Activated T-cell treated with anti-CD3 and anti-CD28 coated beads, Interleukin-2, amount 50 U/mL, for 48 hours (primary cell): ENCODE measurements at regions not wholly inside any gene's neighbourhood (a gene's known extent, or its start where the extent isn't known, plus 50 kb on each side); places are given as distances from the start of the nearest gene placed in this dataset.

Experiments
- DNase-seq, 2 experiments: peaks; one replicate each; pipeline ENCODE4 v3.0.0-alpha.2; 2020

DNA sequence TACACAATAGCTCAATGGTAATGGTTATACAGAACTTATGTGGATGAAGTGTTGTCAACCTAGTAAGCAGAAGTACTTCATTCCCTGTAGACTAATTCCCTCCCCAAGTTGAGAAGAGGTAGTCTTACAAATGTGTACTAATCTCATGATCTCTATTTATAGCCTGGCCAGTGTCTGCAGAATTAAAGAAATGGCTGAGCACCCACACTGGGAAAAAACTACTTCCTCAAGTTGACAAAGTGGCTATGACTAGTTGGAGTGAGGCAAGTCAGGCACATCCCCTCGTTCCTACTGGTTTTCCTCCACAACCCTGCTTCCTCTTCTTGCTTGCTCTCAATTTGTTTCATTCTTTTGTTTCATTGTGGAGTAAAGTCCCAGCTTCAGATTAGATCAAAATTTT is 566.7 kb upstream of the ZNF717 start:
- no peak for DNase-seq

DNA sequence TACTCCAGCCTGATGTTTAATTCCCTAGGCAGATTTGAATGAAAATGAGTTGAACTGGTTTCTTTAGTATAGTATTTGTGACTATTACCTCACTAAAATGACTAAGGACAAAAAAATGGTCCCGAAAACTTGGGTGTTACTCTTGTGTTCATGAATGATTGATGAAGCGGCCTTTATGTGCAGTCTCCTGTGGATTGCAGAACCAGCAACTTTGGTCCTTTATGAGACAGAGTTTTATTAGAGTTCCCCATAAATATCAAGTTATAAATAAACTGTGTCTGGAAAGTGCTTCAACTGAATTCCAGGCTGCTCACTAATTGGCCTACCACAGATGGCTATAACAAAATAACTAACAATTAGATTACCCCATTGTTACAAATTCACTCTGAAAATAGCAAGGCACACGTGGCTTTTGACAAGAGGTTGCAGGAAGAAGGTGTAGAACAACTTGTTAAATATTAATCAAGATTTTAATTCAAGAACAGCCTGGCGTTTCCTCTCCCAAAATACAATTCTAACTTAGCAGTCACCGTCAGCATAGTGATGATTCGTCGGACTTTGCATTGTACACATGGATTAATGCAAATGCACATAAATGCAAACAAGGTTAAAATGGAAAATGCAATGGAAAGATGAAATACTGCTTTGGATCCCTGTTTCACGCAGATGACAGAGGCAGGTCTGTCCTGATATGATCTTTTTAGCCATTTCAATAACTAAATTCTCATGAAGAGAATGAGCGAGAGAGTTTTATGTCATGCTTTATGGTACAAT is 567.3 kb upstream of the ZNF717 start:
- DNase-seq, result no peak

DNA sequence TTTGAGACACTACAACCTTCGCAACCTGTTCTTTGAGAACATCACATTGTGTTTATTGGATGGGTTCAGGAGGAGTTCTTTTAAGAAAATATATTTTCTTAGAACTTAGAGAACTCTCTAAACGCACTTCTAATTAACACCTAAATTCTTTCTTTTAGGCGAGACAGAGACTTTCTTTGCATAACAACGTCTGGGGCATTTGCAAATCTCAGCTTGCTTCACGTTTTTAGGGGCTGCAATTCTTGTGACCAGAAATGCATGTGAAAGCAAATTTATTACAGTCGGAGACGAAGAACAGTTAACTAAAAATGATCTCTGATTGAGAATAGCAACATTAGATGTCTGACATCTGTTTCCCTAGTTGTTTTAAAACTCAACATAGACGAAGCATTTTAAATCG is 568.3 kb upstream of the ZNF717 start:
- no peak for DNase-seq

DNA sequence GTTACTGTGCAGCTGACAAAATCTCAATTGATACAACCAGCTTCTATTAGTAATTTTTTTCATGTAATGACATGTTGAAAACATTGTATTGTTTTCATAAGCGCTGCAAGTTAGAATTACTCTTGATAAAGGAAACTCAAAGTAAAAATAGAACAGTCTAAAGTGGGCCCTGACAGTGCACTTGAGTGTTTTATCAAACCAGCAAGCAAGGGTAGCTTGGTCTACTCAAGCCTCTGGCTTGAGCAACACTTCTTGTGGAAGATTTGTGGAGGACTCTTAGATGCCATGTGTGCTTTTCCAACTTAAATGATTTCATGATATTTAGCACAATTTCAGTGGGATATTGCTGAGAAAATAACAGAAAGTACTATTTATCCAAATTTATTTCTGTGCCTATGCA is 575.7 kb upstream of the ZNF717 start:
- no peak for DNase-seq

DNA sequence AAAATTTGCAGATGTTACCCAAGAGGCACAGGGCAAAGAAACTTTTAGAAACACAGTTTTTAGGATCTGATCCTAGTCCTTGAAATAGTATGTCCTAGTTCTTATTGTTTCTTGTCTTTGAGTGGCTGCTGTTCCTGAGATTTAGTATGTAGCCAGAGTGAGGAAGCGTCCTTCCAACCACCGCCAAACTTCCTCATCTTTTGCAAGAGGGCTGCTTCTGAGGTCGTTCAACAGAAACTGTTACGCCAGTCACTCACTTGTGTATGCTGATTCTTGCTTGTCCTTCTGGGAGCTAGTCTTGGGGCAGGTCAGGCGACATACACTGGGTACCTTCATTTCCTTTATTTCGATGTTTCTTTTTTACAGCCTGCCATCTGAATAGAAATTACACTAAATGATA is 577.3 kb upstream of the ZNF717 start:
- no peak for DNase-seq

DNA sequence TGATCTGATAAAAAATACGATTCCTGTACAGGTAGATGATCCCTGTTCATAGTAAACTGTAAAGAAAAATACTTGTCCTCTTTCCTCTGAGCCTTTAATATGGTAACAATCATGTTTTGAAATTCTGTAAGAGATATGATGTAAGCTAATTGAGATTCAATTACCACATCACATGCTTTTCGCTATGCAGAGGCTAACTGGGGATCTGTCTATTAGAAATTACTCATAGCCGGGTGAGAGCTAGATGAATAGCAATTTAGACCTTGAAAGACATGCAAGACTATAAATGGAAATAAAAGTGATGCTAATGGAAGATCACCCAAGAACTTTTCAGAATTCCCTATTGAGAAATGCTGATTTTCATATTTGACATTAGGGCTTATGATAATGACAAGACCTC is 579.9 kb upstream of the ZNF717 start:
- DNase-seq, result no peak

DNA sequence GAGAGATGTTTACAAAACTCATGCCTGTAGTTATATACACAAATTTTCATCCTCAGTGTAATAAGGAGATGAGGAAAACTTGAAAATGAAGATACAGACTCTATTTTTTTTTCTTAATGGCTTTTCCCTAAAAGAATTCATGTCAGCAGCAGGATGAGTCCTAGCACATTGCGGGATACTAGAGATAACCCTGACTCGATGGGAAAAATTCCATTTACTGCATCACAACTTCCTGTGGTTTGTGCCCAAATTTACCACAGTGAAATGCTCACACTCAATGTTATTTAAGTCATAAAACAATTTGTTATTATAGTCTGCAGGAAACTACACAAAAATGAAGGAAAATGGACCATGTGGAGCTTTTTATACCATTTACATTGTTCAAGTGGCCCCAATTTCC is 581.9 kb upstream of the ZNF717 start:
- no peak for DNase-seq

DNA sequence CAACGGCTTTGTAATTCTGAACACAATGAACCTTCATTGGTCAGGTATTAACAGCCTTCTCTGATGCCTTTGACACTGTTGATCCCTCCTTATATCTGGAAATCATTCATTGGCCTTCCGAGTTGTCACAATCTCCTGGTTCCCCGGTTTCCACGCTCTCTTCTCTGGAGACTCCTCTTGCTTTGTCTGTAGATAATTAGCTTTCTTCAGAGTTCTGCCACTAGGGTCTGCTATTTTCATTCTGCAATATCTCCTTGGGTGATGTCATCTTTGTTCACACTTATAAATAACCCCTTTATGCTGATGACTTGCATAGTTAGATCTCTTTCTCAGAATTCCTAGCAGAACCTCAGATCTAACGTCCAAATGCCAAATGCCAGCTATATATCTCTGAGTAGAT is 583.8 kb upstream of the ZNF717 start:
- DNase-seq, result no peak

DNA sequence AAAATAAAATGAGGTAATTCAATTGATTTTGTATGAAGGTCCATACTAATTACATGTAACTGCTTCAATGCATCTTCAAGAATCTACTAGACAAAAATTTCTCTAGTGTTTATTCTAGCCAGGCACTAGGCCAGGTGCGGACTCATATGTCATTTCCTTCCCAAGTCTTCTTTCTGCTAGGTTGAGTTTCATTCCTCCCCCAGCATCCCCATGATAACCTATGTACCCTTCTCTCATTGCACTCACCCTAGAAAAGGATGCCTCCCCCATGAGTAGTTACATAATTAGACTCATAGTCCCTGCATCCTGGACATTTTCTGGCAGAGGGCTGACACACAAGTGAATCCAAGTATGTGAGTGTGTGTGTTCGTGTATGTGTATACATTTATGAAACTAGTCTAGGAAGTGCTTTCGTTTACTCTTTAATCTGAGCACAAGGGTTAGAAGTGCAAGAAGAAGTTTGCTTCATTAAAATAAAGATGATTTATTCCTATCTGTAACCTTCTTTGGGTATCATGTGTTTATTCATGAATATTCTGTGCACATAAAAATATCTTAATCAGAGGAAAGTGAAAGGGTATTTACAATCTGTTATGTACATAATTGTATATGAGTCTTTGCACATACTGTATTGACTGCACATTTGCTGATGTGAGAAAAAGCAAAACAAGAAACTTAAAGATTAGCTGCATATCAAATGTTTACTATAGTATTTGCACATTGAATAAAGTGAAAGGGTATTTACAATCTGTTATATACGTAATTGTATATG is 585.6 kb upstream of the ZNF717 start:
- DNase-seq, result no peak

DNA sequence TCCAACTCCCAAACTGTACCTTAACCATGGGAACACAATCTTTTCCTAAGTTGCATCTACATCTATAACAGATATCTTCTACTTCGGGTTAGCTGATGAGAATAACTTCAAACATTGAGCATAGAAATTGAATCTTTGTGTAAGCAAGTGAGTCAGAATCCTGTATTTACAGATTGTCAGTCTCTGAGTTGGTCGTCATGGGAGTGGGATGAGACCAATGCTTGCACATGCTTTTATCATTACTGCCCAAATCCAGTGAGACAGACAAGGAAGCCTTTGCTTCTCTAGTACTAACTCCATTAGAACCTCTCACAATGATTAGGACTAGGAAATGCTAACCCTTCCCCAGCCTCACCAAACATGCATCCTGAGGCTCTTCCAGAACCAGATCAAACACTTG is 587.1 kb upstream of the ZNF717 start:
- DNase-seq, result no peak

DNA sequence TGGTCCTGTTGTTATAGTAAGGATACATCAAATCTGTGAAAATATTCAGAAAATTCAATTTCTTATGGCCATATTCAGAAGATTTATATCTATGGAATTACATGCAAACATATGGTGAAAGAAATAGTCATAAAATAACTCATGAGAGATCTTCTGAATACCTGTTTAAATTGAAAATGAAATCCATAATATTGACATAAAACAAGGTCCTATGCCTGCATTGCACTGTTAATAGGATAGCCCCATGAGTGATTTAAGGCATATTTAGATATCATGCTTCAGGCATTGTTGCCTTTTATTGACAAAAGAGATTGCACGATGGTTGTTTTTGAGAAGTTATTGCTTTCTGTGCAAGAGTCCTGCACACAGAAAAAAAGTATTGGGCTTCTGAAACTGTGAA is 591.7 kb upstream of the ZNF717 start:
- no peak for DNase-seq

DNA sequence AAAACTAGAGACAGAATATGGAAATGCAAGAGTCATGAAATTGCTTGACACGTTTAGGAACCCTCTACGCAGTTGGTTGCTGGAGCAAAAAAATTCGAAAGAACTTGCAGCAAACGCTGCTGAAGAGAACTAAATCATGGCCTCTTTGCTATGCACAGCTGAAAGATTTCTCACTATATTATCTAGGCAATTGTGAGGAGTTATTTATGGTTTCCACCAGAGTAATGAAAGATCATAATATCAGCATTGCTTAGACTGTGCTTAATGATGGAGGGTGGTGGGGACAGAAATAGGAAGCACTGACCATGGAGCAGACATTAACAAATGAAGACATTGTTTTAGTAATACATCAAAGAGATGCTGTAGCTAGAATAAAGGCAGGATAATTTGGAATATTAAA is 593.4 kb upstream of the ZNF717 start:
- no peak for DNase-seq

DNA sequence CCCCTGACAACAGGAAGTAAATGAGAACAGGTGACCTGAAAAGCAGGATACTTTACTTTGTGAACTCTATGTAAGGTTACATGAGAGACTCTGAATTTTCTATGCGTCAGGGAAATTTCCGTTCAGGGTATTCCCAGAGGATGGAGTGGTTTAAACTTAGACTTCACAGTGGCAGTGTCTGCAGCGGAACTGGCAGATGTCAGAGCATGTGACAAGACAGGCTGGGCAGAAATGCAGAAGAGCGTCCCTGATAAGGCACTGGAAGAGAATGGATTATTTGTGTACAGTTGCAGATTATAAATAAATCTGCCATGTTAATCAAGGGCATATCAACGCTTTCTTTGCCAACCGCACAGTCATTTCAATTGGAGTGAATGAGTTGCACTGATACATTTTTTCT is 598.4 kb upstream of the ZNF717 start:
- DNase-seq, result no peak

DNA sequence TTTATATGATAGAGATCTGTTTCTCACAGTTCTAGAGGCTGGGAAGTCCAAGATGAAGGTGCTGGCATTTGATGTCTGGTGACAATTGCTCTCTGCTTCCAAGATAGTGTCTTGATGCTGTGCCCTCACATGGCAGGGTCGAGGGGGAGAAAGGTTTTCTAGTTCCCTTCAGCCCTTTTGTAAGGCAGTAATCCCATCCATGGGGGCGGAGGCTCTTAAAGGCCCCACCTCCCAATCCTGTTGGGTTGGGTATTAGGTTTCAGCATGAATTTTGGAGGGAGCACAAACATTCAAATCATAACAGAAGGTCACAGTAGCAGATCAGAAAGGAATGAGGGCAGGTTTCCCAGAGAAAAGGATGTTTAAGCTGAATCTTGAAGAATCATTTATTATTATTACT is 601.7 kb upstream of the ZNF717 start:
- DNase-seq, result no peak

DNA sequence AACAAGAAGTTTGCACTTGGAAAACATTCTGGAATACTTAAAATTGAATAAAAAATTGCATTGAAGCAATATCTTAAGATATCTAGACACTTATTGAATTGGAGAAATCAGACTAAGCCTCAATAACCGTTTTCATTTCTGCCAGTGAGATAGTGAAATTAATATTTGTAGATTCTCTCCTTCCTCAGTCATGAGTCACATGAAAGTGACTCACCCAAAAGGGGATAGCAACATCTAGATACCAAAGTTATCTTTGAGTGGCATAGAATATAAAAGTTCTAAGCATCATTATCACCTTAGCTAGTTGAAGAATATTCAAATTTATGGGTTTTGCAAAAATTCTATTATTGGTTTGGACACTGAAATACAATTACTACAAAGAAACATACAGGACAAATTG is 614.8 kb upstream of the ZNF717 start:
- no peak for DNase-seq

DNA sequence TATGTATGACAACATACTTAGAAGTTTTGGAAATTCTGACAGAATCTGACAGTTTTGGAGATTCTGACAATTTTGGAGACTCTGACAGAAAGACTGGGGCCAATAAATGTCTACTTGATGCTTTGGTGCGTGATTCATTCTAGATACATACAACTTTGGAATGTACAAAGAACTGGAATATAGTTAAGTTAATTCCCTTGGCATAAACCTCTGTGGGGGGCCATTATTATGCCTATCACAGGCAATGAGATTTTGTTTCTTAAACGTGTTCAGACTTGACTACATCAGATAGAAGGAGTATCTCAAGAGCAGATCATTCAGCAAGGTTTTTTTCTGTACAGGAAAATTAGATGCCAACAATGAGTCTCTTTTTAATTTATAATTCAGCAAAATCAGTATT is 617.6 kb upstream of the ZNF717 start:
- DNase-seq, result no peak

DNA sequence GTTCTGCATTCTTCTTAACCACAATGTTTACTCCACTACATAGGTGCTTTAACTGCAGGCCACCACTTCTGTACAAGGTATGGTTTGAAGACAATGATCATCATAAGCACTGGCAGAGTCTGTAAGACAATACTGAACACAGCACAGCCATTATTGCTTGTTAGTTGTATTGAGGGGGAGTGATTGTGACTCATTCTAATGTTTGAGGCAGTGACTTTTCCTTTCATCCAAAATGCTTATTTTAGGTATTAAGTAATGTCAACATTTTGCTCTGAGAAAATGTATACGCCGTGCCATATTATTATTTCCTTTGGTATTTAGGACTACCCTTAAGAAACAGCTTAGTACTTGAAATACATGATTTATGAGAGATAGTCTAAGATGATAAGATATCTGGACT is 618.2 kb upstream of the ZNF717 start:
- DNase-seq, result no peak

DNA sequence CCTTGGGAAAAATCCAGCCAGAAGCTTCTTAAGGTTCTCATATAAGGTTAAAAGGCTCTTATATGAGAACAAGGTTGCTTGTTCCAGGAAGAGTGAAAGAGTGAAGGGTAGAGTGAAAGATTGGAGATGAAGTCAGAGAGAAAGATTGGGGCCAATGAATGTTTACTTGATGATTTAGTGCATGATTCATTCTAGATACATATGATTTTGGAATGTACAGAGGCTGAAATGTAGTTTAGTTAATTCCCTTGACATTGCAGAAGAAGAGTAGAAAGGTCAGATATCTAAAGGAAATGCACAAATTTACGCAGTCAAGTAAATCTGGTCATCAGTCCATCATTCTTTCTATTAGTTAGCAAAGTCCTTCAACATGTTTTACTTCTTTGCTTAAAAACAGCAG is 619.8 kb upstream of the ZNF717 start:
- no peak for DNase-seq

DNA sequence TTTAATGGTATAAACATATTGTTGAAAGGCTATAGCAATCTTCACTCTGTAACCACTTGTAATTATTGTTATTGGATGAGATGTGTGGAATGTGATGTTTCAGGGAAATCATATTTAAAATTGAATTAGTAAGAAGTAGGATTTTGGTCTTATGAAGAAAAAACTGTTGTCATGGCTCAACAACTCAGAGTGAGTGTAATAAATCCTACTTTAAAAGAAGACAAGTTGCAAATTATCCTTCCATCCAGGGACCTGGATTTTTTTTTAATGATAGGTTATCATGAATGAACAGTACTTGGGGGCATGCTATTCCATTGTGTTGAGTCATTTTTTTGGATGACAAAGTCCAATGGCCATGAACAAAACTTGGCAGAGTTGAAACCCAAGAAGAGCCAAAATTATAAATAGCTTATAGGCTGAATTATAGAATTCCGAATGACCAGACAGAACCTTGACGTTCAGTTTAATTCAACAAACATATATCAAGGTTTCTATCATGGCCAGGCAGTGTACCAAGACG is 625.5 kb upstream of the ZNF717 start:
- no peak for DNase-seq

DNA sequence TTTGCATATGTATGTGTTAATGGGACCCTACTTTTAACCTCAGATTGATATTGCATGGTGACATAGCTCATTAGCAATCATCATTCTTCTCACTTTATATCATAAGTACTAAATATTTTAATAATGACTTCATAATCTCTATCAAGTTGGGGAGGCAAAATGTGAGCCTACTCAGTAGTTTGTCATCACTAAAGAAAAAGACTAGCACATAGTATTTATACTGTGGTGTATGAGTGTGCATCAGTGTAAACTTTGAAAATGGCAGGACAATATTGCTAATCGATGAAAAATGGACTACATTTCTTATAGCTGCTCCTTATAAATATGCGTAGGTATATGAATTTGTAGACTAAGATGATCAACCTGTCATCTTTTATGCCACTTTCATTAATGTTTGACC is 624.5 kb upstream of the ROBO2 start:
- no peak for DNase-seq

DNA sequence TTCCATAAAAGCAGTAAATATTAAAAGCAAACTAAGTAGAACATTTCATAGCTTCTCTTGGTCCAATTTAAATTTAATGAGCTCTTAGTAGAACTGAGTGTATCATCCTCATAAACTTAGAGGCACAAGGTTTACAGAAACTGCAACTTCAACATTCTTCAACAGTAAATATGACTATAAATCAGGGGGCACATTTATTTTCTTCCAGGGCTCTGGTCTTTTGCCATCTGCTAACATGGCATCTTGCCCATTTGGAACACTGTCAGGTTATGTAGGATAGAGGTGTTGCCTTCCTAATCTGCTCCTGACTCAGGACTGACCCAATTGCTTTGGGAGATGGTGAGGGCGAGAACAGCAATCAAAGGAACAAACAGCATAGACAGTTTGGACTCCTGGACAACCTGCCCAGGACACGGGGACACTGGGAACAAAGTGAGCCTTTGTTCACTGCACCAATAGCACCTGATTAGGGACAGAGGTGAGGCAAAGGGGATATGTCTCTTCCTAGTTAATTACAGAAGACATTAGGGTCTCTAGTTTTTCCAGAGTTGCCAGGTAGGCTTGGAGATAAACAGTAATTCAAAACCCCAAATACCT is 610.2 kb upstream of the ROBO2 start:
- no peak for DNase-seq

DNA sequence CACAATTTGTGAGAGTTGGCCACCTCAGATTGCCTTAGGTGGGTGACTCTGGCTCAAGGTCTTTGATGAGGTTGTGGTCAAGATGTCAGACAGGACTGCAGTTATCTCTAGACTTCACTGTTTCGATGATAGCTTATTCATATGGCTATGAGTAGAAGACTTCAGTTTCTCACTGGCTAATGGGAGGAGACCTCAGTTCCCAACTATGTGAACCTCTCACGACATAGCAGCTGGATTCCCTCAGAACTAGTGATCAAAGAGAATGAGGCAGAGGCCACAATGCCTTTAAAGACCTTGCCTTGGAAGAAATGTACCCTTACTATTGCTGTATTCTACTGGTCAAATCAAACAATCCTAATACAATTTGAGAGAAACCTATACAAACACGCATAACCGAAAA is 607.5 kb upstream of the ROBO2 start:
- DNase-seq, result no peak

DNA sequence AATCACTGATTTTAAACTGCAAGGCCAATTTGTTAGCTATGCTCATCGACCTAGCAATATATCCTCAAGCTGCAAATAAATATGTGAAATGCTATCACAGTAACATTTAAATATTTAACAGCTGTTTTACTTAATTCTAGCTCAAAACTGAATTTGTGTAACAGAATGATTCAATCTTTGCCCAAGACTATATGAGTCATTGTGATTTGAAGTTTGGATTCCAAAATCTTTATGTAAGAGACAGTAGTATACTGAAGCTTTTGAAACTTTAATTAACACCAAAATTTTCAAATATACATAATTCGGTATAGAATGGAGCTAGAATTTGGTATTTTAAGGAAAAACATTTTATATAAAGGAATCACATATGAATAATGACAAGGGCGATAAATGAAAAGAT is 603.0 kb upstream of the ROBO2 start:
- DNase-seq, result no peak

DNA sequence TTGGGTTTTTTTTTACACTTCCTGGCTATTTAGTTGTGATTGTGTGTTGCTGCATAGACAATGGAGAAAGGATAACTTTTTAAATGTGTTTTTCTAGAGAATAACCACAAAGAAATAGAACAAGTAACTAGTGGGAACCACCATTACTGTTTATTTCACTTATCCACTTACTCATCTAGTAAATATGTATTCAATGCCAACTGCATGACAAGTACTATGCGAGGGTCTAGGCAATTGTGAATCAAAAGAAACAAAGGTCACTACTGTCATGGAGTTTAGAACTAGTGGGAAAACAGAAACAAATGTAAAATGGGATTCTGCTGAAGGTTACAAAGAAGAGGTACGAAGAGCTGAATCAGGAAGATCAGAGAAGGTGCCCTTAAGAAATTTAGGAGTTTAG is 600.9 kb upstream of the ROBO2 start:
- no peak for DNase-seq
